ENCODE measurements at regions not wholly inside any gene's neighbourhood (a gene's known extent, or its start where the extent isn't known, plus 50 kb on each side); places are given as distances from the start of the nearest gene placed in this dataset.

- Histone ChIP-seq H3K4me1 (ENCODE audit: insufficient read depth, insufficient read length) (no peaks in the 10 kb centered on the region), H3K9me3 (ENCODE audit: insufficient read depth, low read length) (no peaks in the 10 kb centered on the region), H3K27me3 (ENCODE audit: insufficient read depth, insufficient read length) (no peaks in the 10 kb centered on the region), H3K9ac (ENCODE audit: insufficient read length, low read depth) (no peak overlapping the region), H3K4me3 (ENCODE audit: insufficient read length, low read depth) (no peak overlapping the region), H3K36me3 (ENCODE audit: insufficient read depth, insufficient read length, low read length) (no peaks in the 10 kb centered on the region)
- TF ChIP-seq YY1 (IDR thresholded peaks at IDR 0.05; ENCODE audit: insufficient read depth, insufficient read length) = no peak
- TF ChIP-seq SUZ12 (IDR thresholded peaks at IDR 0.05; ENCODE audit: extremely low read depth, insufficient read depth, insufficient read length) = no peak
- no peak for TF ChIP-seq ZNF274 (IDR thresholded peaks at IDR 0.05; ENCODE audit: low read depth, low read length)
- DNase-seq (ENCODE audit: low read depth, low spot score) = no peak
Measured at GRCh38 chr11:80009081-80009480, 568.3 kb upstream of the TENM4 start.

- no peaks in the 10 kb centered on the region for H3K36me3 ChIP-seq (ENCODE audit: insufficient read depth, insufficient read length, low read length)
- DNase-seq (ENCODE audit: low read depth, low spot score) = no peak
- H3K4me3 ChIP-seq (ENCODE audit: insufficient read length, low read depth) = no peak overlapping the region
Measured at GRCh38 chr11:80007616-80008015, 566.8 kb upstream of the TENM4 start.

DNA sequence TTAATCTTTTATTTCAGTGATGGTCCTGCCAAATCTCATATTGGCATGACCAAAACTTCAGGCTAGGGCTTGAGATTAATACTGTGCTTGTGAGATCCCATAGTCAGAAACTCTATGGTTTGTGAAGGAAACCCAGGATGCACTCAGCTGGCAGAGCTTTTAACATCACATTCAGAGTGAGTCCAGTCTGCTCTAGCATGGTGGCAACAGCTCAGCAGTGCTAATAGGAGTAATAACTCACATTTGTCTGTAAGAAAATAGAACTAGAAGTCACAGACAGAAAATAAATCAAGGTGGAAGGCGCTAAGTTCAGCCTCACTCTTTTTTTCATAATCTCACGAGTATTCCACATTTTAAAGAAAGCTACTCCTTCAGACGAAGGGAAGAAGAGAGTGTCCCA, 549.3 kb upstream of the TENM4 start:
- no peaks in the 10 kb centered on the region for H3K9me3 ChIP-seq (ENCODE audit: insufficient read depth, low read length)
- no peaks in the 10 kb centered on the region for H3K27me3 ChIP-seq (ENCODE audit: insufficient read depth, insufficient read length)
- DNase-seq (ENCODE audit: low read depth, low spot score) = no peak
- TF ChIP-seq YY1 (IDR thresholded peaks at IDR 0.05; ENCODE audit: insufficient read depth, insufficient read length) (no peak), ZNF274 (IDR thresholded peaks at IDR 0.05; ENCODE audit: low read depth, low read length) (no peak)
- no peak overlapping the region for H3K4me3 ChIP-seq (ENCODE audit: insufficient read length, low read depth)
- H3K36me3 ChIP-seq (ENCODE audit: insufficient read depth, insufficient read length, low read length) = no peaks in the 10 kb centered on the region
- no peak overlapping the region for H3K9ac ChIP-seq (ENCODE audit: insufficient read length, low read depth)
- no peaks in the 10 kb centered on the region for H3K4me1 ChIP-seq (ENCODE audit: insufficient read depth, insufficient read length)

More at GRCh38 chr11:80007616-80008015, 566.8 kb upstream of the TENM4 start:
- TF ChIP-seq ZNF274 (IDR thresholded peaks at IDR 0.05; ENCODE audit: low read depth, low read length) = no peak
- no peak for TF ChIP-seq YY1 (IDR thresholded peaks at IDR 0.05; ENCODE audit: insufficient read depth, insufficient read length)
- no peak for TF ChIP-seq SUZ12 (IDR thresholded peaks at IDR 0.05; ENCODE audit: extremely low read depth, insufficient read depth, insufficient read length)
- H3K9ac ChIP-seq (ENCODE audit: insufficient read length, low read depth) = no peak overlapping the region
- H3K9me3 ChIP-seq (ENCODE audit: insufficient read depth, low read length) = no peaks in the 10 kb centered on the region
- no peaks in the 10 kb centered on the region for H3K27me3 ChIP-seq (ENCODE audit: insufficient read depth, insufficient read length)
- H3K4me1 ChIP-seq (ENCODE audit: insufficient read depth, insufficient read length) = no peaks in the 10 kb centered on the region

DNA sequence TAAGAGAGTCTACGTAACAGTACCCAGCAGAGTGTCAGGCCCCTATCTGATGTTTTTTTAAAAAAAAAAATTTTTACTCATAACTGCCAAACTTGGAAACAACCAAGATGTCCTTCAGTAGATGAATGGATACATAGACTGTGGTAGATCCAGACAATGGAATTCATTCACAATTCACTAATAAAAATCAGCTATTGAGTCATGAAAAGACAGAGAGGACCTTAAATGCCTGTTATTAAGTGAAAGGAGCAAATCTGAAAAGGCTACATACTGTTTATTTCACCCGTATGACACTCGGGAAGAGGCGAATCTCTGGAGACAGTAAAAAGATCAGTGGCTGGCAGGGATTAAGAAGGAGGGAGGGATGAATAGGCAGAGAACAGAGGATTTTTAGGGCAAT, 541.4 kb upstream of the TENM4 start:
- H3K9me3 ChIP-seq (ENCODE audit: insufficient read depth, low read length) = no peaks in the 10 kb centered on the region
- H3K4me3 ChIP-seq (ENCODE audit: insufficient read length, low read depth) = no peak overlapping the region
- no peaks in the 10 kb centered on the region for H3K36me3 ChIP-seq (ENCODE audit: insufficient read depth, insufficient read length, low read length)
- DNase-seq (ENCODE audit: low read depth, low spot score) = no peak
- TF ChIP-seq ZNF274 (IDR thresholded peaks at IDR 0.05; ENCODE audit: low read depth, low read length) (no peak), YY1 (IDR thresholded peaks at IDR 0.05; ENCODE audit: insufficient read depth, insufficient read length) (no peak), SUZ12 (IDR thresholded peaks at IDR 0.05; ENCODE audit: extremely low read depth, insufficient read depth, insufficient read length) (no peak)
- H3K27me3 ChIP-seq (ENCODE audit: insufficient read depth, insufficient read length) = no peaks in the 10 kb centered on the region
- no peaks in the 10 kb centered on the region for H3K4me1 ChIP-seq (ENCODE audit: insufficient read depth, insufficient read length)
- H3K9ac ChIP-seq (ENCODE audit: insufficient read length, low read depth) = no peak overlapping the region

GRCh38 chr11:79980916-79981315, 540.1 kb upstream of the TENM4 start:
- TF ChIP-seq ZNF274 (IDR thresholded peaks at IDR 0.05; ENCODE audit: low read depth, low read length) (no peak), SUZ12 (IDR thresholded peaks at IDR 0.05; ENCODE audit: extremely low read depth, insufficient read depth, insufficient read length) (no peak), YY1 (IDR thresholded peaks at IDR 0.05; ENCODE audit: insufficient read depth, insufficient read length) (no peak)
- Histone ChIP-seq H3K9ac (ENCODE audit: insufficient read length, low read depth) (no peak overlapping the region), H3K4me1 (ENCODE audit: insufficient read depth, insufficient read length) (no peaks in the 10 kb centered on the region), H3K27me3 (ENCODE audit: insufficient read depth, insufficient read length) (no peaks in the 10 kb centered on the region), H3K9me3 (ENCODE audit: insufficient read depth, low read length) (no peaks in the 10 kb centered on the region), H3K4me3 (ENCODE audit: insufficient read length, low read depth) (no peak overlapping the region), H3K36me3 (ENCODE audit: insufficient read depth, insufficient read length, low read length) (no peaks in the 10 kb centered on the region)
- DNase-seq (ENCODE audit: low read depth, low spot score) = no peak

DNA sequence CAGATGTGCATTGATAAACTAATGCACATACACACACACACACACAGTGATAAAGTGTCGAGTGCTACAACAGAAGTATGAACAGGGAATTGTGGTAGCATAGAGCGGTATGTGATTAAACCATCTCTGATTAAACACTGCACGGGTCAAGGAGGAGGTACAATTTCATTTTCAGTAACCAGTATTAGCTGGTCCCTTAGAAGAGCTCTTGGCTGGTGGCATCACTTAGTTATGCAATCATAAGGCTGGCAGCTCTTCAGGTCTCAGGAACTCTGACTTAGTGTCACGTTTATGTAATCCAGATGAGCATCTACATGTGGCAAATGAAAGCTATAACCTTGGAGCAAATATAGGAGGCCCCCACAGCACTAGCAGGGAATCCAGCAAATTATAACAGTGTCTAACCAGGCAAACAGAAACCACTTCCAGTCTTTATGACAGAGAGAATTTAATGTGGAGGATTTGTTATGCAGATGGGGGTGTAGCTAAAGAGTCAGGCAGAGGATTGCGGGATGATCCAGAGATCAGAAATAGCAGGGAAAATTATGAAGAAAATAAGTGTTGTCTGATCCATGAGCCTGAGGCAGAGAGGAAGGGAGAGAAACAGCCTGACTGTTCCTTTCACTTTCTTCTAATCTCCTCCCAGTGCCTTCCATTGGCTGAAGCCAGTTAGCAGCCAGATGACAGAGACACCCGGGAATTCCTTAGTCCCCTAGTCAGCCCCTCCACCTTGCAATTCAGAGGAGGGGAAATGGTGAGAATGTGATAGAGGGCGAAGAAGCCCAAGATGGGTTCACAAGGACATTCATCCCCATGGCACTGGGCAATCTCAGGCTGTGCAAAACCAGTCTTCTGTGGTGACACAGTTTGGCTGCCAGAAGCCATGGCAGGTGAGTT, 533.1 kb upstream of the TENM4 start:
- Histone ChIP-seq H3K4me3 (ENCODE audit: insufficient read length, low read depth) (no peak overlapping the region), H3K9me3 (ENCODE audit: insufficient read depth, low read length) (no peaks in the 10 kb centered on the region), H3K4me1 (ENCODE audit: insufficient read depth, insufficient read length) (no peaks in the 10 kb centered on the region), H3K27me3 (ENCODE audit: insufficient read depth, insufficient read length) (no peaks in the 10 kb centered on the region), H3K9ac (ENCODE audit: insufficient read length, low read depth) (no peak overlapping the region), H3K36me3 (ENCODE audit: insufficient read depth, insufficient read length, low read length) (no peaks in the 10 kb centered on the region)
- TF ChIP-seq SUZ12 (IDR thresholded peaks at IDR 0.05; ENCODE audit: extremely low read depth, insufficient read depth, insufficient read length) (no peak), ZNF274 (IDR thresholded peaks at IDR 0.05; ENCODE audit: low read depth, low read length) (no peak), YY1 (IDR thresholded peaks at IDR 0.05; ENCODE audit: insufficient read depth, insufficient read length) (no peak)
- peak; percentile 47 for DNase-seq (ENCODE audit: low read depth, low spot score)

- no peak for DNase-seq (ENCODE audit: low read depth, low spot score)
- H3K4me3 ChIP-seq (ENCODE audit: insufficient read length, low read depth) = no peak overlapping the region
- H3K36me3 ChIP-seq (ENCODE audit: insufficient read depth, insufficient read length, low read length) = no peaks in the 10 kb centered on the region
- H3K9ac ChIP-seq (ENCODE audit: insufficient read length, low read depth) = no peak overlapping the region
- H3K9me3 ChIP-seq (ENCODE audit: insufficient read depth, low read length) = no peaks in the 10 kb centered on the region
- no peak for TF ChIP-seq YY1 (IDR thresholded peaks at IDR 0.05; ENCODE audit: insufficient read depth, insufficient read length)
- TF ChIP-seq SUZ12 (IDR thresholded peaks at IDR 0.05; ENCODE audit: extremely low read depth, insufficient read depth, insufficient read length) = no peak
- no peak for TF ChIP-seq ZNF274 (IDR thresholded peaks at IDR 0.05; ENCODE audit: low read depth, low read length)
- no peaks in the 10 kb centered on the region for H3K27me3 ChIP-seq (ENCODE audit: insufficient read depth, insufficient read length)
- no peaks in the 10 kb centered on the region for H3K4me1 ChIP-seq (ENCODE audit: insufficient read depth, insufficient read length)
Measured at GRCh38 chr11:79971255-79971654, 530.4 kb upstream of the TENM4 start.
